DND-41 (cell line): ENCODE measurements at regions not wholly inside any gene's neighbourhood (a gene's known extent, or its start where the extent isn't known, plus 50 kb on each side); places are given as distances from the start of the nearest gene placed in this dataset.
"Not testable (repeated sequence)": the region's sequence is repeated elsewhere in the genome, so short reads cannot be mapped to it uniquely, and the experiment has no call there.

Experiments
- CTCF ChIP-seq: IDR thresholded peaks from 2 replicates; pipeline ENCODE4 v1.5.1; 2012; ENCODE audit warnings: borderline replicate concordance, low read length, moderate library complexity, mild to moderate bottlenecking; ENCODE audit not compliant: poor library complexity, severe bottlenecking; ENCODE audit errors: extremely low read depth
- EZH2 ChIP-seq: IDR thresholded peaks from 3 replicates; pipeline ENCODE4 v1.6.1; 2012; ENCODE audit warnings: borderline replicate concordance, low read depth, mild to moderate bottlenecking, moderate library complexity, low read length, inconsistent platforms; ENCODE audit not compliant: severe bottlenecking

- not testable (repeated sequence) for TF ChIP-seq CTCF, EZH2
Measured at GRCh38 chr14:105770619-105771216, 244.3 kb downstream of the TMEM121 start.
